ENCODE measurements at regions not wholly inside any gene's neighbourhood (a gene's known extent, or its start where the extent isn't known, plus 50 kb on each side); places are given as distances from the start of the nearest gene placed in this dataset.
"Not testable (repeated sequence)": the region's sequence is repeated elsewhere in the genome, so short reads cannot be mapped to it uniquely, and the experiment has no call there.

GRCh38 chr5:44969825-44970224 lies 161.1 kb downstream of the MRPS30 start:
- Histone ChIP-seq H3K4me1 (no peaks in the 10 kb centered on the region), H3K4me2 (no peak overlapping the region), H2AFZ (replicated peaks) (no peak overlapping the region), H3K9me3 (ENCODE audit: low read depth) (no peaks in the 10 kb centered on the region), H3K36me3 (no peaks in the 10 kb centered on the region), H3K27me3 (no peaks in the 10 kb centered on the region), H3K27ac (no peak overlapping the region), H3F3A (ENCODE audit: low read depth) (no peaks in the 10 kb centered on the region), H3K9ac (no peak overlapping the region), H3K4me3 (no peak overlapping the region), H4K20me1 (ENCODE audit: low read depth) (no peaks in the 10 kb centered on the region), H3K79me2 (ENCODE audit: low read depth) (no peaks in the 10 kb centered on the region)
- no peak for TF ChIP-seq EZH2 (IDR thresholded peaks at IDR 0.05)
- H3K9me3 Mint-ChIP-seq: peaks cover 3% of the 10 kb centered on the region
- peaks cover 18% of the 10 kb centered on the region for H3K4me1 Mint-ChIP-seq
- no peaks in the 10 kb centered on the region for H3K36me3 Mint-ChIP-seq
- H3K27me3 Mint-ChIP-seq (ENCODE audit: insufficient read depth, low read depth): peaks cover 2% of the 10 kb centered on the region
- H3K27ac Mint-ChIP-seq: peak overlapping the region; percentile 68
- no peak overlapping the region for H3K4me3 Mint-ChIP-seq
- no peak for DNase-seq (ENCODE audit: low spot score)

DNA sequence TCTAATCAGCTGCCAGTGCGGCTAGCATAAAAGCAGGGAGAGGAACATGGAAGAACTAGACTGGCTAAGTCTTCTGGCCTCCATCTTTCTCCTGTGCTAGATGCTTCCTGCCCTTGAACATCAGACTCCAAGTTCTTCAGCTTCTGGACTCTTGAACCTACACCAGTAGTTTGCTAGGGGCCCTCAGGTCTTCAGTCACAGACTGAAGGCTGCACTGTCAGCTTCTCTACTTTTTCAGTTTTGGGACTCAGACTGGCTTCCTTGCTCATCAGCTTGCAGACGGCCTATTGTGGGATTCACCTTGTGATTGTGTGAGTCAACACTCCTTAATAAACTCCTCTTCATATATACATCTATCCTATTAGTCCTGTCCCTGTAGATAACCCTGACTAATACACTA lies 162.2 kb downstream of the MRPS30 start:
- not testable (repeated sequence) for H3K4me3 Mint-ChIP-seq; H3K27me3 ChIP-seq; H3K9me3 ChIP-seq (ENCODE audit: low read depth); H3F3A ChIP-seq (ENCODE audit: low read depth); H4K20me1 ChIP-seq (ENCODE audit: low read depth); DNase-seq (ENCODE audit: low spot score); H3K79me2 ChIP-seq (ENCODE audit: low read depth); H3K4me1 ChIP-seq; H3K27ac ChIP-seq; H3K9me3 Mint-ChIP-seq; H3K4me2 ChIP-seq; H3K36me3 Mint-ChIP-seq; H2AFZ ChIP-seq (replicated peaks); H3K9ac ChIP-seq; H3K4me3 ChIP-seq; H3K27me3 Mint-ChIP-seq (ENCODE audit: insufficient read depth, low read depth); H3K36me3 ChIP-seq
- Mint-ChIP-seq H3K4me1 (peaks cover 18% of the 10 kb centered on the region), H3K27ac (peak overlapping the region; percentile 20)

GRCh38 chr5:44974813-44975212 lies 166.1 kb downstream of the MRPS30 start:
- no peaks in the 10 kb centered on the region for H3K36me3 Mint-ChIP-seq
- peaks cover 14% of the 10 kb centered on the region for H3K4me1 Mint-ChIP-seq

DNA sequence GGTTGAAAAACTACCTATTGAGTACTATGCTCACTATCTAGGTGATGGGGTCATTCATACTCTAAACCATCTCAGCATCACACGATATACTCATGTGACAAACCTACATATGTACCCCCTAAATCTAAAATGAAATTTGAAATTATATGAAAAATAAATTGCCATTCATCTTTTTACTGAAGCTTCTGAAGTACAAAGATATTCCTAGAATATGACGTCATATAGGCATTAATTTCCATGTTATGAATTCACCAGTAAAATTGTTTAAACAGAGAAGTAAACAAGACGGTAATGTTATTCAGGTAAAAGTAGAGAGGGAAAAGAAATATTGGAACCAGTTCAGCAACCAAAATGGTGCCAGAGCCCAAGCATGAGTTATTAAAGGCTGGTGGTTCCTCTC lies 173.0 kb downstream of the MRPS30 start:
- Mint-ChIP-seq H3K27me3 (ENCODE audit: insufficient read depth, low read depth) (peaks cover 9% of the 10 kb centered on the region), H3K4me3 (no peak overlapping the region), H3K27ac (no peak overlapping the region), H3K9me3 (peaks cover 34% of the 10 kb centered on the region), H3K36me3 (no peaks in the 10 kb centered on the region), H3K4me1 (no peaks in the 10 kb centered on the region)
- Histone ChIP-seq H3F3A (ENCODE audit: low read depth) (no peaks in the 10 kb centered on the region), H3K36me3 (peaks cover 7% of the 10 kb centered on the region), H2AFZ (replicated peaks) (no peak overlapping the region), H4K20me1 (ENCODE audit: low read depth) (no peaks in the 10 kb centered on the region), H3K4me1 (no peaks in the 10 kb centered on the region), H3K79me2 (ENCODE audit: low read depth) (no peaks in the 10 kb centered on the region), H3K27ac (no peak overlapping the region), H3K27me3 (no peaks in the 10 kb centered on the region), H3K4me3 (no peak overlapping the region), H3K9me3 (ENCODE audit: low read depth) (no peaks in the 10 kb centered on the region), H3K9ac (no peak overlapping the region), H3K4me2 (no peak overlapping the region)
- TF ChIP-seq, protein P1, sequence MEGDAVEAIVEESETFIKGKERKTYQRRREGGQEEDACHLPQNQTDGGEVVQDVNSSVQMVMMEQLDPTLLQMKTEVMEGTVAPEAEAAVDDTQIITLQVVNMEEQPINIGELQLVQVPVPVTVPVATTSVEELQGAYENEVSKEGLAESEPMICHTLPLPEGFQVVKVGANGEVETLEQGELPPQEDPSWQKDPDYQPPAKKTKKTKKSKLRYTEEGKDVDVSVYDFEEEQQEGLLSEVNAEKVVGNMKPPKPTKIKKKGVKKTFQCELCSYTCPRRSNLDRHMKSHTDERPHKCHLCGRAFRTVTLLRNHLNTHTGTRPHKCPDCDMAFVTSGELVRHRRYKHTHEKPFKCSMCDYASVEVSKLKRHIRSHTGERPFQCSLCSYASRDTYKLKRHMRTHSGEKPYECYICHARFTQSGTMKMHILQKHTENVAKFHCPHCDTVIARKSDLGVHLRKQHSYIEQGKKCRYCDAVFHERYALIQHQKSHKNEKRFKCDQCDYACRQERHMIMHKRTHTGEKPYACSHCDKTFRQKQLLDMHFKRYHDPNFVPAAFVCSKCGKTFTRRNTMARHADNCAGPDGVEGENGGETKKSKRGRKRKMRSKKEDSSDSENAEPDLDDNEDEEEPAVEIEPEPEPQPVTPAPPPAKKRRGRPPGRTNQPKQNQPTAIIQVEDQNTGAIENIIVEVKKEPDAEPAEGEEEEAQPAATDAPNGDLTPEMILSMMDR (IDR thresholded peaks at IDR 0.05): no peak
- TF ChIP-seq EZH2 (IDR thresholded peaks at IDR 0.05): no peak
- no peak for TF ChIP-seq EZH2phosphoT487 (IDR thresholded peaks at IDR 0.05)
- no peak for DNase-seq (ENCODE audit: low spot score)

More at GRCh38 chr5:44974813-44975212, 166.1 kb downstream of the MRPS30 start:
- Mint-ChIP-seq H3K27me3 (ENCODE audit: insufficient read depth, low read depth) (peaks cover 2% of the 10 kb centered on the region), H3K27ac (no peak overlapping the region), H3K4me3 (no peak overlapping the region), H3K9me3 (peaks cover 11% of the 10 kb centered on the region)
- no peaks in the 10 kb centered on the region for H3F3A ChIP-seq (ENCODE audit: low read depth)
- H4K20me1 ChIP-seq (ENCODE audit: low read depth): no peaks in the 10 kb centered on the region
- no peak overlapping the region for H2AFZ ChIP-seq (replicated peaks)
- no peaks in the 10 kb centered on the region for H3K27me3 ChIP-seq
- no peak overlapping the region for H3K9ac ChIP-seq
- no peak overlapping the region for H3K4me2 ChIP-seq
- no peak overlapping the region for H3K27ac ChIP-seq
- no peaks in the 10 kb centered on the region for H3K9me3 ChIP-seq (ENCODE audit: low read depth)
- H3K4me1 ChIP-seq: no peaks in the 10 kb centered on the region
- H3K36me3 ChIP-seq: peaks cover 7% of the 10 kb centered on the region
- no peak for DNase-seq (ENCODE audit: low spot score)
- no peak for TF ChIP-seq EZH2phosphoT487 (IDR thresholded peaks at IDR 0.05)
- TF ChIP-seq, protein P1 (IDR thresholded peaks at IDR 0.05): no peak
- H3K4me3 ChIP-seq: no peak overlapping the region
- no peaks in the 10 kb centered on the region for H3K79me2 ChIP-seq (ENCODE audit: low read depth)

Measured in neural progenitor cell (in vitro differentiated cells).